Neural cell (in vitro differentiated cells): ENCODE measurements at regions not wholly inside any gene's neighbourhood (a gene's known extent, or its start where the extent isn't known, plus 50 kb on each side); places are given as distances from the start of the nearest gene placed in this dataset.

ENCODE experiments used
- H2AFZ ChIP-seq: fragments of 200-600, 300-800 bp; sonication (generic), shearing (Covaris generic); 2 replicates; pipeline ENCODE4 v1.6.0; 2014; ENCODE audit warnings: low read depth, mild to moderate bottlenecking, antibody characterized with exemption, low read length, moderate library complexity
- H3F3A ChIP-seq: fragments of 200-600 bp; shearing (Covaris generic); 2 replicates; pipeline ENCODE4 v1.6.1; 2016; ENCODE audit warnings: mild to moderate bottlenecking, moderate library complexity, mixed read lengths, antibody characterized with exemption, low read length; ENCODE audit not compliant: insufficient read depth, poor library complexity, severe bottlenecking
- H3K27ac ChIP-seq: fragments of 200-600, 300-800 bp; sonication (generic), shearing (Covaris generic); 2 replicates; pipeline ENCODE4 v1.5.1; 2014; ENCODE audit warnings: mild to moderate bottlenecking, low read length, moderate library complexity
- H3K27me3 ChIP-seq: fragments of 300-800, 200-600 bp; sonication (generic), shearing (Covaris generic); 2 replicates; pipeline ENCODE4 v1.6.0; 2014; ENCODE audit warnings: mild to moderate bottlenecking, low read depth, low read length, moderate library complexity; ENCODE audit not compliant: insufficient read depth
- H3K36me3 ChIP-seq: fragments of 300-800, 200-600 bp; sonication (generic), shearing (Covaris generic); 2 replicates; pipeline ENCODE4 v1.5.1; 2014; ENCODE audit warnings: mild to moderate bottlenecking, antibody characterized with exemption, low read length, moderate library complexity; ENCODE audit not compliant: insufficient read depth
- H3K4me2 ChIP-seq: fragments of 300-800, 200-600 bp; sonication (generic), shearing (Covaris generic); 2 replicates; pipeline ENCODE4 v1.6.0; 2014; ENCODE audit warnings: mild to moderate bottlenecking, low read length
- H3K4me3 ChIP-seq: fragments of 300-800, 200-600 bp; sonication (generic), shearing (Covaris generic); 2 replicates; pipeline ENCODE4 v1.5.1; 2014; ENCODE audit warnings: mild to moderate bottlenecking, low read length, moderate library complexity
- H3K79me2 ChIP-seq: fragments of 200-600 bp; shearing (Covaris generic); replicated peaks from 2 replicates; pipeline ENCODE4 v1.6.0; 2014; ENCODE audit warnings: mild to moderate bottlenecking, low read length, moderate library complexity; ENCODE audit not compliant: insufficient read depth
- H3K9ac ChIP-seq: fragments of 300-800, 200-600 bp; sonication (generic), shearing (Covaris generic); 2 replicates; pipeline ENCODE4 v1.6.1; 2016; ENCODE audit warnings: mild to moderate bottlenecking, low read length, mixed read lengths
- H3K9me2 ChIP-seq: fragments of 200-600 bp; shearing (Covaris generic); 2 replicates; pipeline ENCODE4 v1.6.1; 2016; ENCODE audit warnings: mild to moderate bottlenecking, low read length, mixed read lengths; ENCODE audit not compliant: insufficient read depth
- H3K9me3 ChIP-seq: fragments of 200-600, 300-800 bp; sonication (generic), shearing (Covaris generic); 2 replicates; pipeline ENCODE4 v1.6.1; 2016; ENCODE audit warnings: mild to moderate bottlenecking, mixed run types, low read length, moderate library complexity, mixed read lengths
- H4K20me1 ChIP-seq: fragments of 200-600 bp; shearing (Covaris generic); 2 replicates; pipeline ENCODE4 v1.6.1; 2016; ENCODE audit warnings: mild to moderate bottlenecking, mixed run types; ENCODE audit not compliant: insufficient read depth
- CTCF ChIP-seq: fragments of 450-650 bp; IDR thresholded peaks from 2 replicates; pipeline ENCODE4 v1.5.1; 2014; ENCODE audit warnings: antibody characterized with exemption, mild to moderate bottlenecking, moderate library complexity; ENCODE audit not compliant: poor library complexity, severe bottlenecking
- EP300 ChIP-seq: fragments of 450-650 bp; conservative IDR thresholded peaks from 2 replicates; pipeline ENCODE4 v1.6.1; 2014; ENCODE audit warnings: antibody characterized with exemption, mild to moderate bottlenecking, moderate library complexity; ENCODE audit not compliant: poor library complexity, severe bottlenecking
- EZH2 ChIP-seq: fragments of 200-600, 300-800 bp; shearing (Covaris generic), sonication (generic); IDR thresholded peaks from 2 replicates; pipeline ENCODE4 v1.6.1; 2014; ENCODE audit warnings: antibody characterized with exemption, low read length, borderline replicate concordance, mild to moderate bottlenecking; ENCODE audit not compliant: insufficient read depth, poor library complexity, severe bottlenecking
- MXI1 ChIP-seq: fragments of 450-650 bp; conservative IDR thresholded peaks from 2 replicates; pipeline ENCODE4 v1.6.1; 2014; ENCODE audit warnings: antibody characterized with exemption, mild to moderate bottlenecking; ENCODE audit not compliant: poor library complexity, severe bottlenecking
- POLR2AphosphoS5 ChIP-seq: IDR thresholded peaks from 2 replicates; pipeline ENCODE4 v1.6.1; 2012
- RAD21 ChIP-seq: fragments of 450-650 bp; conservative IDR thresholded peaks from 2 replicates; pipeline ENCODE4 v1.6.1; 2014; ENCODE audit warnings: antibody characterized with exemption, mild to moderate bottlenecking, moderate library complexity
- REST ChIP-seq: IDR thresholded peaks from 2 replicates; pipeline ENCODE4 v1.6.1; 2012; ENCODE audit warnings: borderline replicate concordance
- SMC3 ChIP-seq: fragments of 450-650 bp; conservative IDR thresholded peaks from 2 replicates; pipeline ENCODE4 v1.6.1; 2014; ENCODE audit warnings: antibody characterized with exemption, mild to moderate bottlenecking, moderate library complexity; ENCODE audit not compliant: poor library complexity
- TAF1 ChIP-seq: IDR thresholded peaks from 2 replicates; pipeline ENCODE4 v1.6.1; 2012; ENCODE audit warnings: low read depth

- H3K9ac ChIP-seq: peak overlapping the region; percentile 33
- no peaks in the 10 kb centered on the region for H3K79me2 ChIP-seq
- H3K27ac ChIP-seq: peak overlapping the region; percentile 69
- H4K20me1 ChIP-seq: no peaks in the 10 kb centered on the region
- no peaks in the 10 kb centered on the region for H3K9me3 ChIP-seq
- H3K9me2 ChIP-seq: no peaks in the 10 kb centered on the region
- TF ChIP-seq RAD21: no peak
- TF ChIP-seq CTCF: no peak
- TF ChIP-seq MXI1: no peak
- TF ChIP-seq REST: no peak
- no peak for TF ChIP-seq EP300
- TF ChIP-seq EZH2: no peak
- TF ChIP-seq TAF1: no peak
- TF ChIP-seq POLR2AphosphoS5: no peak
- no peak for TF ChIP-seq SMC3
- no peak overlapping the region for H2AFZ ChIP-seq
- H3F3A ChIP-seq: no peaks in the 10 kb centered on the region
- no peak overlapping the region for H3K4me2 ChIP-seq
- H3K4me3 ChIP-seq: peak overlapping the region; percentile 6
- H3K27me3 ChIP-seq: no peaks in the 10 kb centered on the region
- H3K36me3 ChIP-seq: no peaks in the 10 kb centered on the region
These were observed 386.0 kb upstream of the ATP5MC3 start for GRCh38 chr2:175567435-175568061.

GRCh38 chr2:175560521-175561169, 379.1 kb upstream of the ATP5MC3 start:
- no peaks in the 10 kb centered on the region for H3K27me3 ChIP-seq
- H3K4me3 ChIP-seq: peak overlapping the region; percentile 31
- no peaks in the 10 kb centered on the region for H4K20me1 ChIP-seq
- H2AFZ ChIP-seq: no peak overlapping the region
- H3K9me2 ChIP-seq: no peaks in the 10 kb centered on the region
- TF ChIP-seq POLR2AphosphoS5: peak; percentile 65
- no peak for TF ChIP-seq CTCF
- TF ChIP-seq TAF1: no peak
- TF ChIP-seq REST: peak; percentile 45
- no peak for TF ChIP-seq EZH2
- TF ChIP-seq MXI1: no peak
- TF ChIP-seq EP300: peak; percentile 96
- no peak for TF ChIP-seq SMC3
- no peak for TF ChIP-seq RAD21
- H3K4me2 ChIP-seq: peak overlapping the region; percentile 7
- peak overlapping the region; percentile 78 for H3K27ac ChIP-seq
- H3K79me2 ChIP-seq: no peaks in the 10 kb centered on the region
- H3F3A ChIP-seq: no peaks in the 10 kb centered on the region
- H3K36me3 ChIP-seq: no peaks in the 10 kb centered on the region
- H3K9me3 ChIP-seq: no peaks in the 10 kb centered on the region
- peak overlapping the region; percentile 34 for H3K9ac ChIP-seq
